ENCODE measurements at regions not wholly inside any gene's neighbourhood (a gene's known extent, or its start where the extent isn't known, plus 50 kb on each side); places are given as distances from the start of the nearest gene placed in this dataset.
A peak's percentile ranks its signal among the peaks of the same experiment; 100 is the strongest.

DNA sequence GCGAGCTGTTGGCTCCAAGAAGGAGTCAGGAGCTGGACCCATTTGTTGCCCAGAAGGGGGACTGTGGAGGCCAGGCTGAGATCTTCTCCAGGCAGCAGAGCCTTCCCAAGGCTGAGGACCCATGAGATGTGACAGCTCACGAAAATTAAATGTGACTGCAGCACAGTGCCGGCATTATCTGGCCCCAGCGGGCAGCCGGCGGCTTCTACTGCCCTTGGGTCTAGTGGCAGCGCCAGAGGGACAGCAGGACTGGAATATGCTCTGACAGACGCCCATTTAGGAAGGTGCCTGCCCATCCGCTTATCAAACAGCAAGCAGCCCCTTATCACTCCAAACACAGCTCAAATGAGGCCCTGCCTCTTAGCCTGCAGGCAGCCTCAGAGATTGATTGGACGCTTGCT, 122.9 kb upstream of the LYZL2 start:
- Histone ChIP-seq H3K27ac (no peak overlapping the region), H3K4me1 (no peaks in the 10 kb centered on the region), H3K27me3 (no peaks in the 10 kb centered on the region), H3K4me3 (no peak overlapping the region), H3K36me3 (replicated peaks in 1 of 2; ENCODE audit: insufficient read depth in 1 of 2, low read depth in 2 of 2) (no peaks in the 10 kb centered on the region), H3K9me3 (no peaks in the 10 kb centered on the region)
- ATAC-seq (no peak), DNase-seq (no peak)
- no peak for TF ChIP-seq CTCF (IDR thresholded peaks at IDR 0.05)
- TF ChIP-seq POLR2A (IDR thresholded peaks at IDR 0.05) = no peak
- 44 to 77% methylated on average over 10 of the region's 10 CpGs for WGBS, 2 donors
- intact Hi-C loops (cut with DNase I) = no loop called here

- H3K4me3 ChIP-seq = no peak overlapping the region
- H3K27me3 ChIP-seq = no peaks in the 10 kb centered on the region
- H3K9me3 ChIP-seq = no peaks in the 10 kb centered on the region
- TF ChIP-seq CTCF (IDR thresholded peaks at IDR 0.05) (peak in 4 of 7 experiments; percentile 10 to 88 (median 53)), POLR2A (IDR thresholded peaks at IDR 0.05) (no peak)
- 30 to 63% methylated on average over 14 of the region's 14 CpGs for WGBS, 2 donors
- no peak overlapping the region for H3K27ac ChIP-seq
- intact Hi-C loops (cut with DNase I) = no loop called here
- no peaks in the 10 kb centered on the region for H3K36me3 ChIP-seq (replicated peaks in 1 of 2; ENCODE audit: insufficient read depth in 1 of 2, low read depth in 2 of 2)
- DNase-seq (peak in 3 of 4 donors; percentile 12 to 69 (median 17)), ATAC-seq (peak; percentile 78)
- H3K4me1 ChIP-seq = no peaks in the 10 kb centered on the region
Measured at GRCh38 chr10:30751678-30752331, 122.3 kb upstream of the LYZL2 start.

- Histone ChIP-seq H3K27ac (no peak overlapping the region), H3K4me1 (no peaks in the 10 kb centered on the region), H3K36me3 (replicated peaks in 1 of 2; ENCODE audit: insufficient read depth in 1 of 2, low read depth in 2 of 2) (no peaks in the 10 kb centered on the region), H3K4me3 (no peak overlapping the region), H3K27me3 (no peaks in the 10 kb centered on the region), H3K9me3 (no peaks in the 10 kb centered on the region)
- DNase-seq (no peak), ATAC-seq (no peak)
- no peak for TF ChIP-seq POLR2A (IDR thresholded peaks at IDR 0.05)
- no peak for TF ChIP-seq CTCF (IDR thresholded peaks at IDR 0.05)
- intact Hi-C loops (cut with DNase I) = no loop called here
- WGBS, 2 donors = 56 to 64% methylated on average over 10 of the region's 10 CpGs
Measured at GRCh38 chr10:30750971-30751677, 121.6 kb upstream of the LYZL2 start.

DNA sequence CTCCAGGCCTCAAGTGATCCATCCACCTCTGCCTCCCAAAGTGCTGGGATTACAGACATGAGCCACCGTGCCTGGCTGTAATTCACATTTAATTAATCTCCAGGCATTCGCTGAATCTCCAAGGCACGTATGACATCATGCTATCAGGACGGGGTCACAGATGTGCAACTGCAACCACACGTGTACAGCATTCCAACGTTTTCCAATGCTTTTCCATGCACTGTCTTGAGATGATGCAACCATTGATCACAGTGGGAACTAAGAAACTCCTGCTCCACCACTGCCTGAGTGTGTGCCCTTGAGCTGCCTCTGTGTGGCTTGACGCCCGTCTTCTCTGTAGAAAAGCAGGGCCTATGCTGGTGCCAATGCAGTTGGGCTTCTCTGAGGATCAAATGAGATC, 119.8 kb upstream of the LYZL2 start:
- 66 to 77% methylated on average over 8 of the region's 8 CpGs for WGBS, 2 donors
- Histone ChIP-seq H3K4me1 (no peaks in the 10 kb centered on the region), H3K27ac (no peak overlapping the region), H3K36me3 (replicated peaks in 1 of 2; ENCODE audit: insufficient read depth in 1 of 2, low read depth in 2 of 2) (no peaks in the 10 kb centered on the region), H3K27me3 (no peaks in the 10 kb centered on the region), H3K4me3 (no peak overlapping the region), H3K9me3 (no peaks in the 10 kb centered on the region)
- intact Hi-C loops (cut with DNase I) = no loop called here
- TF ChIP-seq CTCF (IDR thresholded peaks at IDR 0.05) (no peak), POLR2A (IDR thresholded peaks at IDR 0.05) (no peak)
- no peak for DNase-seq
- no peak for ATAC-seq
